GM19438 (cell line): ENCODE measurements at regions not wholly inside any gene's neighbourhood (a gene's known extent, or its start where the extent isn't known, plus 50 kb on each side); places are given as distances from the start of the nearest gene placed in this dataset.
A peak's percentile ranks its signal among the peaks of the same experiment; 100 is the strongest.

Experiments
- ATAC-seq: cut with Tn5 transposase; IDR thresholded peaks from one replicate; pipeline ENCODE4 v1.9.1; 2021; ENCODE audit warnings: low read depth; ENCODE audit not compliant: unreplicated experiment

DNA sequence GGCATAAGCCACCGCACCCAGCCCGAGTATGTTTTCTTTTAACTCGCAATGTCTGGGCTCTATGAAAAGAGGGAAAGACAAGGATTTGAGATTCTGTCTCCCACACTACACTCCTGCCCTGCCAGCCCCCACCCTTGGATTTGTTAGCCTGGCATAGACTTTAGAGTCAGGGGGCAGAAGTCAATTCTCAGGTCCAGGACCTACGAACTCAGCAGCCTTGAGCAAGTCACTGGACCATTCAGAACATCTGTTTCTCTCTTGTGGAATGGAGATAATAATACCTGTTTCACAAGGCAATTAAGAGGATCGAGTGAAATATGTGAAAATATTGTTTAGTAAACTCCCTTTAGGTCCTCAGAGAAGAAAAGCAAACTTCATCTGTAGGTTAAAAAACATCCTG, 66.1 kb upstream of the FUT8 start:
- no peak for ATAC-seq

GRCh38 chr14:65346895-65347294, 65.6 kb upstream of the FUT8 start:
- ATAC-seq = no peak

DNA sequence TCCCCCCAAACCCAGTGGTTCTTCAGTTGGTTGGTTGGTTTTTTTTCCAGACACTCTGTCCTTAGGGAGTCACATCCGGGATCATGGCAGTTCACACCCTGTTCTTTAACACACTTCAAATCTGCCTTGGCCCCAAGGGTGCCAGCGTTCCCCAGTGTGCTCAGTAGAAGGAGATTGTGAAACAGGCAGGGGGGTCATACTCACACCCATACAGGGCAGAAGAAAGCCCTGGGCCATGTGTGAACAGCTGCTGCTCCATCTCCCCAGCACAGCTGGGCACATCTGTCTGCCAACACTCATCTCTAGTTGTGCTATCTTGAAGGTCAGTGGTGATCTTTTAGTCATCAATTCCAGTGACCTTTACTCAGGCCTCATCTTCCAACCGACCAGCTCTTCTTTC, 64.4 kb upstream of the FUT8 start:
- no peak for ATAC-seq

- no peak for ATAC-seq
Observed at GRCh38 chr14:65349100-65349499, 63.4 kb upstream of the FUT8 start.

DNA sequence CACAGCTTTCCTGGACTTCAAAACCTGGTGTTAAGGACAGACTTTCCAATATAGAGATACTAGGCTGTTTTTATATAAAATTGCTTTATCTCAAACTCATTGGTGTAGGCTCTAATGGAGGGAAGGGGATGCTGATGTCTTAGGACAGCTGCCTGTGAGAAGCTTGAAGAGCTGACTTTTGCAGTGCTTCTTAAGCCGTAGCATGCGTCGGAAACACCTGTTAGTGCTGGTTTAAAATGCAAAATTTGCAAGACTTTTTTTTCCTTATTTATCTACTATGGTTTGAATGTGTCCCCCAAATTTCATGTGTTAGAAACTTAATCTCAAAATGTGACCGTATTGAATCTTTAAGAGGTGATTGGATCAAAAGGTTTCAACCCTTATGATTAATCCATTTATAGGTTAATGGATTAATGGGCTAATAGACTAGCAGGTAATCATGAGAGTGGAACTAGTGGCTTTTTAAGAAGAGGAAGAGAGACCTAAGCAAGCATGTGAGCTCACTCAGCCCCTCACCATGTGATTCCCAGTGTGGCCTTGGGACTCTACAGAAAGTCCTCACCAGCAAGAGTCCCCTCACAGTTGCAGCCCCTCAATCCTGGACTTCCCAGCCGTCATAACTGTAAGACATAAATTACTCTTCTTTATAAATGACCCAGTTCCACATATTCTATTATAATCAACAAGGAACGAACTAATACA, 60.9 kb upstream of the FUT8 start:
- ATAC-seq = peak; percentile 48

DNA sequence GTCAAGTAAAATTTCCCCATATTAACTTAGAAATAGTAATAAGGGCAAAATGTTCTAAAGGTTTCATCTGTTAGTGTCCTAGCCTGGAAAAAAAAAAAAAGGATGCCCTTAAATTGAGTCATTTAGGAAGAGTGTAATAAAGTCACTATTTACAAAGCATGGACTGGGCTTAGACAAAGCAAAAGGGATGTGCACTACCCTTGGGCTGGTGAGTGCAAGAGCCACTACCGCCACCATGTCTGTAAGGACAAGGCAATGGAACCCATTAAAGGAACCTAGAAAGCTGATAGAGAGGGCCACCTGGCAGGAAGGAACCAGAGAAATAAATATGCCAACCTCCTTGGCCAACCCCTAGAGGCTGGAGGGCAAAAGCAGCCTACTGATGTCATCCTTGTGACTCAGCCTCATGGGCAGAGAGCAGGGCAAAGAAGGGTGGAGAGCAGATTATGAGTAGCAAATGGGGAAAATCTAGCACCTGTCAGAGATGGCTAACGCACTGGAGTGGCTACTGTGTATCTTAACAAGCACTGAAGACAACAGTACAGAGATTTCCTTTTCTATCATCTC, 59.5 kb upstream of the FUT8 start:
- ATAC-seq = no peak

DNA sequence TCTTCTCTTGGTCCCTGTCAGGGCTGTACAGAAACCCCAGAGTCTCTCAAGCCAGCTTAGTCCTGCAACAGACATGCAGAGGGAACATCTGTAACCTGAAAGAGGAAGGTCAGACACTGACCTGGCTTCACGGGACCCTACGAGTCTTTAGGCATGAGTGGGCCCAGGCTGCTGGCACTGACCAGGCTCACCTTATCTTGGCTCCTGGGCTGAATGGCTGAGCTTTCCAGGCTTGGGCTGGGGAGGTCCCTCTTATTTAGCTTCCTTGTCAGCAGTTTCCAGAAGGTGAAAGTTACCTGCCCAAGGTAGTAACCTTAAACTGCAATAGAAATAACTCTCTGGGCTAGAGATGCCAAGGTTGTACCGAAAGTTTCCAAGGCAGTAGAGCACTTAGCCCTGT, 58.4 kb upstream of the FUT8 start:
- ATAC-seq = no peak

DNA sequence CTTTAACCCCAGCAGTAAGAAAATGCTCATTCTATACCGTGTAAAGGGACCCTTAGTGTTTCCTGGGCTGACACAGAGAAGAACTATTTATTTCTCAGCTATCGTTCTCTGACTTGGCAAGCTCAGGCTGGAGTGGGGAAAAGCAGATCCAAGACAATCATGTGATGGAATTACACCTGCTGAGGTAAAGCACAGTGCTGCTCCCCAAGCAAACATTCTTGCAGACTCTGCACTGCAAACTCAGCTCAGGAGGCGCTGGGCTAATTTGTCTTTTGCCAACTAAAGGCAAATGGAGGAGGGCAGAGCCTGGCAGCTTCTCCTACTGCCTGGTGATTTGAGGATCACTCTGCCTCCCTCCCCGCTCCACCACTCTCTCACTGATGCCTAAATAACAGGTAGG, 57.8 kb upstream of the FUT8 start:
- ATAC-seq = no peak

GRCh38 chr14:65356327-65356836, 56.1 kb upstream of the FUT8 start:
- no peak for ATAC-seq

- no peak for ATAC-seq
Observed at GRCh38 chr14:65357113-65357512, 55.4 kb upstream of the FUT8 start.

DNA sequence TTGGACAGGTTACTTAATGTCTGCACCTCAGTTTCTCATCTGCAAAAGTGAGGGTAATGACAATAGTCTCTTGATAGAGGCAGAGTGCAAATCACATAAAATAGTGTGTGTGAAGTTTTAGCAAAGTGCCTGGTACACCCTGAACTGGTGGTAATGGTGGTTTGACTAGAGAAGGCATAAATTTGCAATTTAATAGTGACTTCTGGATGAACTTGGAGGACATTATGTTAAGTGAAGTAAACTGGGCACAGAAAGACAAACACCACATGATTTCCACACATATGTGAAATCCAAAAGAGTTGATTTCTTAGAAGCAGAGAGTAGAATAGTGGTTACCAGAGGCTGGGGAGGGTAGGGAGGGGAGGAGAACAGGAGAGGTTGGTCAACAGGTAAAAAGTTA, 54.8 kb upstream of the FUT8 start:
- no peak for ATAC-seq

DNA sequence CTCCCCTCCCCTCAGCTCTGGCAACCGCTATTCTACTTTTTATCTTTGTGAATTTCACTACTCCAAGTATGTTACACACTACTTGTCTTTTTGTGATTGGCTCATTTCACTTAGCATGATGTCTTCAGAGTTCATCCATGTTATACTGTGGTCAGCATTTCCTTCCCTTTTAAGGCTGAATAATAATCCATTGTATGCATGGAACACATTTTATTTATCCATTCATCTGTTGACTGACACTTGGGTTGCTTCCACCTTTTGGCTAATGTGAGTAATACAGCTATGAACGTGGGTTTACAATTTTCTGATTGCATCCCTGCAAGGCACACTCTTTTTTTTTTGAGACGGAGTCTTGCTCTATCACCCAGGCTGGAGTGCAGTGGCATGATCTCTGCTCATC, 53.0 kb upstream of the FUT8 start:
- no peak for ATAC-seq

DNA sequence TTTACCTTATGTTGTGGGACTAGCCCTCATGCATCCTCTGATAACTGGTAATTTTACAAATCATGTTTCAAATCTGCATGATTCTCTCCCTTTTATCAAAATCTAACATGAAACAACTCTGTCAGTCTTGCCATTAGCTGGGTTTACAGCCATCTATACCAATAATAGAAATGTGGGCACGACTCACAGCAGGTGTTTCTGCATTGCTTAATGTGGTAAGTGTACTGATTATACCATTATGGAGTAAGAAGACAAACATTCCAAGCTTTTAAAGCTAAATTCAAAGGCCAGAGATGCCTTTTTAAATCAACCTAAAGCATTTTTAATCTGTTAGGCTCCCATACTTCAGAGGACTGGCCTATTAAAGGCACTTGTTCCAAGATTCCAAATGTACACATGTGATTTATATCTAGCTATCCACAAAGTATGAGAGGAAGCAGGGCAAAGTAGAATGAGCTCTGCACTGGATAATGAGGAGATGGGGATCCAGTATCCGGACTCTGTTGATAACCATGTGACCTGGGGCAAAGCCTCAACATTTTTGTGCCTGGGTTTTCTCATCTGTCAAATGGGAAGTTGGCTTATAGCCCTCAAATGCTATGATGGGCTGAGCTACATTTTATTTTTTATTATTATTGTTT, 52.3 kb upstream of the FUT8 start:
- no peak for ATAC-seq

DNA sequence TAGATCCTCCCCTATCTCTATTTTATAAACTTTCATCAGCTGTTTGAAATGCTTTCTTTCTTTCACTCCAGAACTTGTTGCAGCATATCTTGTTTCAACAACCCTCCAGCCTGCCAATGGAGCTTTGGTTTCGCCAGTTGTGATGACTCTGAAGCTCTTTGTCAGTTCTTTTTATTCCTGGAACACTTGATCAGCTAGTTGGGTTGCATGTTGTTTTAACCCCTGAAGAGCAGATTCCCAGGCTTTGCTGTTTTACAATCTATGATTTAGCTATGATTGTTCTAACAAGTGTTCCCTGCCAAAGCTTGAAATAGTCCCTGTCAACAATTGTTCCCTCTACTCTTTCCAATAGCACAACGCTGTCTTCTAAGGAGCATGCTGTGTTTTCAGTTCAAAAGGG, 50.6 kb upstream of the FUT8 start:
- no peak for ATAC-seq
